Stimulated activated CD8-positive, alpha-beta memory T cell treated with anti-CD3 and anti-CD28 coated beads, Interleukin-4, amount 100 ng/mL, for 48 hours (primary cell): ENCODE measurements at regions not wholly inside any gene's neighbourhood (a gene's known extent, or its start where the extent isn't known, plus 50 kb on each side); places are given as distances from the start of the nearest gene placed in this dataset.

Experiments used
- DNase-seq: peaks from one replicate; pipeline ENCODE4 v3.0.0-alpha.2; 2020

GRCh38 chr12:65598688-65599087, 225.6 kb upstream of the HMGA2 start:
- no peak for DNase-seq

GRCh38 chr12:65602253-65602609, 222.1 kb upstream of the HMGA2 start:
- DNase-seq: no peak

- peak; percentile 74 for DNase-seq
Observed at GRCh38 chr12:65602610-65603295, 221.5 kb upstream of the HMGA2 start.

- DNase-seq: no peak
Observed at GRCh38 chr12:65603438-65604351, 220.6 kb upstream of the HMGA2 start.

GRCh38 chr12:65605019-65605418, 219.3 kb upstream of the HMGA2 start:
- no peak for DNase-seq

GRCh38 chr12:65606008-65606766, 218.1 kb upstream of the HMGA2 start:
- no peak for DNase-seq

- DNase-seq: no peak
Observed at GRCh38 chr12:65607401-65607841, 216.9 kb upstream of the HMGA2 start.

- DNase-seq: no peak
Observed at GRCh38 chr12:65608319-65608916, 215.9 kb upstream of the HMGA2 start.

- DNase-seq: no peak
Observed at GRCh38 chr12:65609359-65609771, 214.9 kb upstream of the HMGA2 start.

- no peak for DNase-seq
Observed at GRCh38 chr12:65611396-65611795, 212.9 kb upstream of the HMGA2 start.

- no peak for DNase-seq
Observed at GRCh38 chr12:65612440-65612839, 211.8 kb upstream of the HMGA2 start.

- DNase-seq: no peak
Observed at GRCh38 chr12:65613692-65614091, 210.6 kb upstream of the HMGA2 start.

GRCh38 chr12:65614259-65614889, 209.9 kb upstream of the HMGA2 start:
- DNase-seq: no peak

GRCh38 chr12:65615118-65615517, 209.2 kb upstream of the HMGA2 start:
- DNase-seq: no peak

GRCh38 chr12:65616022-65616421, 208.3 kb upstream of the HMGA2 start:
- no peak for DNase-seq

- DNase-seq: no peak
Observed at GRCh38 chr12:65618588-65618987, 205.7 kb upstream of the HMGA2 start.

GRCh38 chr12:65619018-65619417, 205.3 kb upstream of the HMGA2 start:
- DNase-seq: no peak

GRCh38 chr12:65620046-65620445, 204.2 kb upstream of the HMGA2 start:
- DNase-seq: no peak

GRCh38 chr12:65622056-65622455, 202.2 kb upstream of the HMGA2 start:
- DNase-seq: no peak

GRCh38 chr12:65623507-65623906, 200.8 kb upstream of the HMGA2 start:
- no peak for DNase-seq

GRCh38 chr12:65624554-65625086, 199.7 kb upstream of the HMGA2 start:
- no peak for DNase-seq

- no peak for DNase-seq
Observed at GRCh38 chr12:65628061-65628460, 196.2 kb upstream of the HMGA2 start.
